T-helper 9 cell (primary cell): ENCODE measurements at regions not wholly inside any gene's neighbourhood (a gene's known extent, or its start where the extent isn't known, plus 50 kb on each side); places are given as distances from the start of the nearest gene placed in this dataset.
"Not testable (repeated sequence)": the region's sequence is repeated elsewhere in the genome, so short reads cannot be mapped to it uniquely, and the experiment has no call there.

Experiments used
- DNase-seq: peaks from one replicate; pipeline ENCODE4 v3.0.0-alpha.2; 2020

- no peak for DNase-seq
Measured at GRCh38 chr2:236375973-236376476, 111.8 kb upstream of the ASB18 start.

- no peak for DNase-seq
Measured at GRCh38 chr2:236376566-236377244, 112.5 kb upstream of the ASB18 start.

DNA sequence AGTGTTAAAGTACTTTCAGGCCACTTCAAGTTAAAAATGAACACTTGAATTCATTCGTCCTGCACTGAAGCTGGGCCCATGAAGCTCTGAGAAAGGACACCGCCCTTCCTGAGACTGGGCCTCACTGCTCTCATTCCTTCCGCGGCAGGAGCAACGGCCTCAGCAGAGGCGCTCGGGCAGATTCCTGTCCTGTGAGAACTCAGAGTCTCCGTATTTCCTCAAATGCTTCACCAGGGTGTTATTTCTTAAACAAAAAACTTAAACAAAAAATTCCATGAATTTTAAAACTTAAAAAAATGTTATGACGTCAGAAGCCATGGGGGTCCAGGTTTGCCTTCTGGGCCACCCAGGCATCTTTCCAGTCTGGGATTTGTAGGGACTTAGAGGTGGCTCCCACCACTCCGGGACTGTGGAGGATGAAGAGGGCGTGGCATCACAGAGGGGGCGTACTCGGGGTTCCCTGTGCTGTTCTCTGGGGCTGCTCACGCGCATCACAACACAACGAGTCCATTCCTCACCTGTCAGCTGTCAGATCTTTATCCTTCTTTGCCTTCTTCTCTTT, 115.9 kb upstream of the ASB18 start:
- no peak for DNase-seq

DNA sequence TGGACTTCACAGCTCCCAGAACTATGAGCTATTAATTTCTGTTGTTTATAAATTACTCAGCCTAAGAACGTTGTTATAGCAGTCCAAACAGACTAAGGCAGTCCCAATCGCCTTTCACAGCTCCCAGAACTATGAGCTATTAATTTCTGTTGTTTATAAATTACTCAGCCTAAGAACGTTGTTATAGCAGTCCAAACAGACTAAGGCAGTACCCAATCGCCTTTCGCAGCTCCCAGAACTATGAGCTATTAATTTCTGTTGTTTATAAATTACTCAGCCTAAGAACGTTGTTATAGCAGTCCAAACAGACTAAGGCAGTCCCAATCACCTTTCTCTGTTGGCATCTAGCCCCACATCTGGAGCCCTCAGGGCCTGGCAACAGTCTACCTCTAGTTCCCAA, 117.0 kb upstream of the ASB18 start:
- not testable (repeated sequence) for DNase-seq

DNA sequence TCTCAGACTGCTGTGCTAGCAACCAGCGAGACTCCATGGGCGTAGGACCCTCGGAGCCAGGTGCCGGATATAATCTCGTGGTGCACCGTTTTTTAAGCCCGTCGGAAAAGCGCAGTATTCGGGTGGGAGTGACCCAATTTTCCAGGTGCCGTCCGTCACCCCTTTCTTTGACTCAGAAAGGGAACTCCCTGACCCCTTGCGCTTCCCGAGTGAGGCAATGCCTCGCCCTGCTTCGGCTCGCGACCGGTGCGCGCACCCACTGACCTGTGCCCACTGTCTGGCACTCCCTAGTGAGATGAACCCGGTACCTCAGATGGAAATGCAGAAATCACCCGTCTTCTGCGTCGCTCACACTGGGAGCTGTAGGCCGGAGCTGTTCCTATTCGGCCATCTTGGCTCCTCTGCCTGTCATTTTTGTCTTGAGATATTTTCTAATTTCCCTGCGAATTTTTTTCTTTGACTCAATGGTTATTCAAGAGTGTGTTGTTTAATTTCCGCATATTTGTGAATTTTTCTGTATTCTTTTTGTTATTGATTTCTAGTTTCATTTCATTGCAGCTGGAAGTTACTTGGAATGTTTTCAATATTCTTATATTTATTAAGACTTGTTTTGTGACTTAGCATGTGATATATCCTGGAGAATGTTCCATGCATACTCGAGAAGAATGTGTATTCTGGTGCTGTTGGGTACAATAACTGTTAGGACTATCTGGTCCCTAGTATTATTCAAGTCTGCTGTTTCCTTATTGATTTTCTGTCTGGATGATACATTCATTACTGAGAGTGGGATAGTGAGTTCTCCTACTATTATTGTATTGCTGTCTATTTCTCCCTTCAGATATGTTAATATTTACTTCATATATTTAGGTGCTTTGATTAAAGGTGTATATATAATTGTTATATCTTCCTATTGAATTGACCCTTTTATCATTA, 125.3 kb upstream of the ASB18 start:
- not testable (repeated sequence) for DNase-seq

- no peak for DNase-seq
Measured at GRCh38 chr2:236393101-236393500, 128.9 kb upstream of the ASB18 start.

DNA sequence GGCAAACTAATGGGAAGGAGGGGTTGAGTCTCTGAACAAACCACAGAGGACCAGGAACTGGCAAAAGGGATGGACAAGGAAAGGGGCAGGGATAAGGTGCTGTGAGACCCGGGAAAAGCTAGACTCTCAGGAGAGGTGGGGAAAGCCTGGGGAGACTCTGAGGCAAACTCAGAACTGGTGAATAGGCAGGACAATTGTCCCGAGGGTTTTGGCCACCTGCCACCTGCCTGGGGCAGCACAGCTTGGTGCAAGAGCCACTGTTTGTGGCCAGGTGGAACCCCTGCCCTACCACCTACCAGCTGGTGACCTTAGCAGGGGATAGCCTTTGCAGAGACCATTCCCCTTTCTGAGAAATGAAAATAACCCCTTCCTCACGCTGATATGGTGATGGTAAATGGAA, 129.4 kb upstream of the ASB18 start:
- DNase-seq: no peak

- no peak for DNase-seq
Measured at GRCh38 chr2:236394571-236394970, 130.4 kb upstream of the ASB18 start.

- DNase-seq: no peak
Measured at GRCh38 chr2:236395067-236395466, 130.9 kb upstream of the ASB18 start.

DNA sequence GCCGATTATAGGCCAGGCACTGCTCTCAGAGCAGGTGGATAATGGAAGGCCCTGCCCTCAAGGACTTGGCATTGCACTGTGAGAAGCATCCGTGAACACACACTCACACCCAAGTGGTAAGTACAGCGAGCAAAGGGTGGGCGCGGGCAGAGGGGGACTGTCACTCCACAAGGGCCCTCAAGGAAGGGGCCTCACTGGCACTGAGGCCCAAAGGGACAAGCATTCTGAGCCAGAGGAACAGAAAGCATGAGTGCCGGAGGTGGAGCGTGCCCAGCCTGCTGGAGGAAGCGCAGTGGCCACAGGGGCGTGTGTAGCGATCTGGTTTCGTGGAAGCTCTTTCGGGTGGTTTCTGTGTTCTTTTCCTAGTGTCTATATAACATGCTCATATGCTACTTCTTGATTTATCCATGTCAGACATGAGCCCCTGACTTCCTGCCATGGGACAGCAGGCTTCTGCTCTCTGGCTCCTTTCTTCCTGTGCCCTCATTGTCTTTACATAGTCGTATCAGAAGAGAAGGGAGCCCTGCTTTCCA, 132.7 kb upstream of the ASB18 start:
- DNase-seq: no peak

- no peak for DNase-seq
Measured at GRCh38 chr2:236397681-236398080, 133.5 kb upstream of the ASB18 start.

- no peak for DNase-seq
Measured at GRCh38 chr2:236399409-236399808, 135.2 kb upstream of the ASB18 start.

GRCh38 chr2:236400046-236400574, 135.9 kb upstream of the ASB18 start:
- DNase-seq: no peak

GRCh38 chr2:236400594-236401360, 136.6 kb upstream of the ASB18 start:
- no peak for DNase-seq

GRCh38 chr2:236402033-236402790, 138.0 kb upstream of the ASB18 start:
- no peak for DNase-seq

DNA sequence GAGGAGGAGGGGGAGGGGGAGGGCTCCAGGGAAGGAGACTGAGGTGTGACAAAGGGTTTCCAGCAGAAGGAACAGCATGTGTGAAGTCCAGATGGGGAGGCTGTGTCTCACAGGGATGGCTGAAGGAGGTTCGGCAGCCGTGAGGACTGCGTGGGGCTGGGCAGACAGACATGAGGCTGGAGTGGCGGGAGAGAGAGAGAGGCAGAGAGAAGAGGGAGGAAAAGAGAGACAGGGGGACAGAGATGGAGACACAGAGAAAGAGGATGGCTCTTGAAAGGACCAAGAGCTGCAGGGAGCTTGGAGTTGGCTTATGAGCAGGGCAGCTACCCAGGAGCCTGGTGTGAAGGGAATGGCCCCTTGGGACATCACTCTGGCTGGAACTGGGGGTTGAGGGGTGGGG, 138.9 kb upstream of the ASB18 start:
- no peak for DNase-seq

DNA sequence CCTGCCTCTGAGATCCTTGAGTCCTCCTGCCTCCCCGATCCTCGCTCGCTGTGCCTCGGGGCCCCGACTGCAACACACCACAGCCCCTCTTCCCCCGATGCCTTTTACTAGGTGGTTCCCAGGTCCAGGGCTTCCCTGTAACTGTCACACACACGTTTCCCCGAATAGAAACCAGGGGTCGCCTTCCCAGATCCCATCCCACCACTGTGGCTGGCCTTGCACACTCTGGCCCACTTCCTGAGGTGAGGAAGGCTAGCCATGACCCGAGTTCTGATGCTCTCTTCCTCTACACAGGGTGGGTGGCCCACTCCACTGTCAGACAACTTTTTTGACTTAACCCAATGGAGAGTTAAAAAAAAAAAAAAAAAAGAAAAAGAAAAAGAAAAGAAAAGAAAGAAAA, 139.6 kb upstream of the ASB18 start:
- no peak for DNase-seq

- DNase-seq: no peak
Measured at GRCh38 chr2:236404346-236404745, 140.1 kb upstream of the ASB18 start.

- no peak for DNase-seq
Measured at GRCh38 chr2:236405357-236405756, 141.2 kb upstream of the ASB18 start.

- DNase-seq: no peak
Measured at GRCh38 chr2:236408090-236408489, 143.9 kb upstream of the ASB18 start.

- no peak for DNase-seq
Measured at GRCh38 chr2:236408786-236409185, 144.6 kb upstream of the ASB18 start.
